GM18907 (cell line): ENCODE measurements at regions not wholly inside any gene's neighbourhood (a gene's known extent, or its start where the extent isn't known, plus 50 kb on each side); places are given as distances from the start of the nearest gene placed in this dataset.

Source experiments
- ATAC-seq: cut with Tn5 transposase; IDR thresholded peaks from one replicate; pipeline ENCODE4 v1.9.1; 2021; ENCODE audit warnings: mild to moderate bottlenecking, moderate library complexity; ENCODE audit not compliant: unreplicated experiment

DNA sequence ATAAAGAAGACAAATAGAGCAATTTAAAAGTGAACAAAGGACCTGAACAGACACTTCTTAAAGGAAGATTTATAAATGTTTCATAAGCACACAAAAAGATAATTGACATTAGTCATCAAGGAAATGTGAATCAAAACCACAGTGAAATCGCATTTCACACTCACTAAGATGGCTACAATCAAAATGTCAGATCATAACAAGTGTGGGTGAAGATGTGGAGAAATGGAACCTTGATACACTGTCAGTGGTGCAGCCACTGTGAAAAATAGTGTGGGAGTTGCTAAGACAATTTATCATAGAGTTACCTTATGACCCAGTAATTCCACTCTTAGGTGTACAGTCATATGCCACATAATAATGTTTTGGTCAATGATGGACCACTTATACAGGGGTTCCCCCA, 54.5 kb upstream of the HTR4 start:
- ATAC-seq, result no peak

DNA sequence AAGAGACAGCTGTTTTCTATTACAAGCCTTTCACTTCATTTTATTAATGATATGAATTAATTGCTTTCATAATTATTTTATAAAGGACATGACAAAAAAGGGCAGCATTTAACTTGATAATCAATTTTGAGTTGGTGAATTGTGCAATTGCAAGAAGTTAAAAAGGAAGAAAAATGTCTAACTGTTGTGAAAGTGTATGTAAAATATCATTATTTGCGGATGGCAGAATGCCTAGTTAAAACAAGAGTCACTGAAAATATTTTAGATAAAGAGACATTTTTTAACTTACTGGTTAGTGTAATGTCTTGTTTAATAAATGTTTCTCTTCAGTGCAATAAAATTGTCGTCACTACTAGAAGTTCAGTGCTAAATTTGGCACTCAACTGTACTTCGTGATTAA, 57.6 kb upstream of the HTR4 start:
- ATAC-seq, result no peak

DNA sequence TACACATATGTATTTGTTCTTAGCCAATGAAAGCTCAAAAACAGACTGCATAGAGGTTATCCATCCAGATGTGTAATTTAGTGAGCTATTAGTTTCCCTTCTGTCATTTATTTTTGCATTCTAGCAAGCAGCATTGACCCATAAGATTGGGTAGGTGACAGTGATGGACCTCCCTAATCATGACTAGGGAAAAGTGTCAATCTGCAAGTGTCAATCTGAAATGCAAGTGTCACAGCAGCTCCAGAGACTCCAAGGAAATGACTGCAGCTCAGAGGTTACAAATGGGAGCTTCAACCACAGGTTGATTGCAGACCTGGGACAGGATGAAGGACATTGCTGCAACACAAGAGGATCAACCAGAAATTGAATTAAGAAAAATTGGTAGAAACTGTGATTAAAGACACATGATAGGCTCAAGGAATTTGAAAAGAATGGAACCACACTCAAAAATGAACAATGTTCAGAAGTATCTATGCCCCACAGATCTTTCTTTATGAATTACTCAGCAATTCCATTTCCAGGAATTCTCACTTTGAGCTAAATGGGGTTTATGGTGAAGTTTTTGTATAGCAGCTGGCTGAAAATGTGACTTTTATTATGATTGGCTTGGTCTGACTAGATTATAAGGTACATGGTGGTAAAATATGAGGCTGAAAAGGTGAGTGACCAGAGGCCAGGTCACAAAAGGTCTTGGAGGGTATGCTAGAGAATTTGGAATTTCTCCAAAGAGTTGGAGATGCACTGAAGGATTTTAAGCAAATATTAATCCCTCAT, 59.6 kb upstream of the HTR4 start:
- no peak for ATAC-seq

DNA sequence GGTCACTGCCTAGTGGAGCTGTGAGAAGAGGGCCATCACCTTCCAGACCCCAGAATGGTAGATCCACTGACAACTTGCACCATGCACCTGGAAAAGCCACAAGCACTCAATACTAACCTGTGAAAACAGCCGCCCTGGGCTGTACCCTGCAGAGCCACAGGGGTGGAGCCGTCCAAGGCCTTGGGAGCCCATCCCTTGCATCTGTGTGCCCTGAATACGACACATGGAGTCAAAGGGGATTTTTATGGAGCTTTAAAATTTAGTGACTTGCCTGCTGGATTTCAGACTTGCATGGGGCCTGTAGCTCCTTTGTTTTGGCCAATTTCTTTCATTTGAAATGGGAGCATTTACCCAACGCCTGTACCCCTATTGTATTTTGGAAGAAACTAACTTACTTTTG, 62.4 kb upstream of the HTR4 start:
- no peak for ATAC-seq

DNA sequence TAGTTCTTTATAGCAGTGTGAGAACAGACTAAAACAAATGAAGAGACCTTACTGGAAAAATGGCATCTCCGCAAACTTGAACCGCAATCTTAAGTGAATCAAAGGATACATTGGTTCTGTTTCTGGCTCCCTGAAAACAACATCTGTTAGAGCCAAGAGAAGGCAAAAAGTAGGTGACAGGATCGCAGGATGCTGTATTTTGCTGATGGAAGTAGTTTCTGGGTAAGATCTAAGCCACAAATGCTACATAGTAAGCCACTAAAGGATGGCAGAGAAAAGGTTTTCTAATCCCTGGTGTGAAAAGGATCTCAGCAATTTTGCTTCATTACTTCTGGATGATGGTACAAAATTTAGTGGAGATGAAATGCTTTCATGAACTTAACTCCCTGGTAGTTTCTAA, 63.3 kb upstream of the HTR4 start:
- no peak for ATAC-seq

DNA sequence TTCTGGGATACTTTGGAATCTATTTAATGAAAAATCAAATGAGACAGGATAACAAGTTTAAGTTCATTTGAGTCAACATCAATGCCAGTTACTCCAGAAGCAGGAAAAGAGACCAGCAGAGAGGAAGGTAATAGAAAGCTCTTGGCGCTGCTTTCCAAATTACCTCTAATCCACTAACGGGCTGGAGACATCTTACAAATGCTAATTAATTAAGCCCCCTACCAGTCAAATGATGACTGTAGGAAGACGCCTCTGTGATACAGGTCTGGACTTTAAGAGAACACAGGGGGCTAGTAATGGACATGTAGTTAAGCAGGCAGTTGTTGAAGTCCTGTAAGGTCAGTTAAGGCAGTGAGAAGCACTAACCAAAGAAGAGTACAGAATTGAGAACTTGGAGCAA, 65.3 kb upstream of the HTR4 start:
- ATAC-seq, result no peak

DNA sequence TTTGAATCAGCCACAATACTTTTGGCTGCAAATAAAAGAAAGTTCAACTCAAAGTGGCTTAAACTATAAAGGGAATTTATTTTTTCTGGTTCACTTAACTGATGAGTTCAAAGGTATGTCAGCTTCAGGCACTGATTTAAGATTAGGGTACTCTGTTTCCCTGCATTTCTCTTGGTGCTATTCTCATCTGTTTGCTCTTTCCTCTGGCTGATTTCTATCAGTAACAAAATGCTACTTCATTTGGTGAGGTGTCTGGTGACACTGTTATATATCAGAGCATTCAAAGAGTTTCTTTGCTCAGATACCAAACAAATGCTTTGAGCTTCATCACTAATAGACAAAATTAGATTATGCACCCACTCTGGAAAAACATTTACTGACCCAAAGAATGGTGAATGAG, 65.9 kb upstream of the HTR4 start:
- no peak for ATAC-seq

DNA sequence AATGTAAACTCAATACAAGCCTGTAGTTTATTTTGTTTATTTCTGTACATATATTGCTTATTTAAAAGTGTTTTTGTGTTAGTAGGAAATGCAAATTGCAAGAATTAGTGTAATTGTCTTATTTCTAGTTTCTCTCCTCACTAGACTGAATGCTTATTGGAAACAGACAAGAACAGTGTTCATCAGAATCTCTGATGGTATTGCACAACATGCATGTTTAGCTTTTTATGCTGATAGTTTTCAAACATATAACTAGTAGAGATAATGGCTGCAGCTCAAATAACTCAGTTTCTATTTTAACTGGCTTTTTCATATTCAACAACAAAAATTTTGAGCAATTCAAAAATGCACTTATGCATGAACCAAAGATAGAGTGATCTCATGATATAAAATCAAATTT, 68.8 kb upstream of the HTR4 start:
- no peak for ATAC-seq

DNA sequence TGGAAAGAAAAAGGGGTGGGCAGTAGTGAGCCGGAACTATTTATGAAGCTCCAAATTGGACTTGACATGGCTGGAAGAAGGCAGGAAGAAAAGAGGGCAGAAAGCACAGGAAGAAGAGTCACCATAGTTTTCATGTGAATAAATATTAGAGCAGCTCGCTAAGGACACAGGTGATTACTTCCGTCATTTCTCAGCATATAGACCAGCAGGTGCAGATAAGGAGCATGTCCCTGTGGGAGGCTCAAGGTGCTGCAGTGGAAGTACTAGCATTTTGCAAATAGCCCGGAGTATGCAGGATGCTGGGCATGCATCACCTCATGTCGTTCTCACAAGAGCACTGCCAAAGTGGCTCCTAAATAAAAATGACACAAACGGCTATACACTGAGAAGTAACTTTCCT, 71.3 kb upstream of the HTR4 start:
- no peak for ATAC-seq

DNA sequence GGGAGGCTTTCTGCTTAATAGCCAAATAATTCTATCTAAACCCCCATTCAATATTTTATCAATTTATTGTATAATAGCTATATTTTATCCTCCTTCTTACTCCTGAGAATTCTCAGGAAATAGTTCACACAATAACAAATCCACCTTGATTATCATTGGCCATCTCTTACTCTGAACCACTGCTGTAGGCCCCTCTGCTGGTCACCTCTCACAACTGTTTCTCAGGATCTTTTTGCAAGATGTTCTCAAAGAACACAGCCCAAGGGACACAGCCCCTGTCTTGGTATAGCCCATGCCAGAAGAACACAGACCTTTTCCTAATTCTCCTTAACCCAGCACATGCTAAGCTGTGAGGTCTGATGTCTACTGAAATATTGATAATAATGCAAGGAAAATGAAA, 74.9 kb upstream of the HTR4 start:
- no peak for ATAC-seq

DNA sequence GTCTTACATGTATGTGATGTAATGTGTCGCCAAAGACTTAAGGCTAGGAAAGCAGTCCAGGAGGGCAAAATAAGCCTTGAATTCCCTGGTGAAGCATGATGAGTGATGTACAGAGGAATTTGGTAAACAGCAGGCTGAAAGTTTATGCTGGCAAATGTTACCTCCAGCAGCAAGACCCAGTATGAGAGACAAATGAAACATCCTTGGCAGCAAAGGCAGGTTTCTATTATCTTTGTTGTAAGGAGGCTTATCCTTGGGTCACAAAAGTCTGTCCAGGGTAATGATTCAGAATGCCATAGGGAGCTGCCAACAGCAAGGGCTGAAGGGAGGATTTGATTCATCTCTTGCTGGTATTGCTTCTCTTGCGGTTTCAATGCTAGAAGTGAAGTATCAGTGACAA, 75.9 kb upstream of the HTR4 start:
- ATAC-seq, result no peak

DNA sequence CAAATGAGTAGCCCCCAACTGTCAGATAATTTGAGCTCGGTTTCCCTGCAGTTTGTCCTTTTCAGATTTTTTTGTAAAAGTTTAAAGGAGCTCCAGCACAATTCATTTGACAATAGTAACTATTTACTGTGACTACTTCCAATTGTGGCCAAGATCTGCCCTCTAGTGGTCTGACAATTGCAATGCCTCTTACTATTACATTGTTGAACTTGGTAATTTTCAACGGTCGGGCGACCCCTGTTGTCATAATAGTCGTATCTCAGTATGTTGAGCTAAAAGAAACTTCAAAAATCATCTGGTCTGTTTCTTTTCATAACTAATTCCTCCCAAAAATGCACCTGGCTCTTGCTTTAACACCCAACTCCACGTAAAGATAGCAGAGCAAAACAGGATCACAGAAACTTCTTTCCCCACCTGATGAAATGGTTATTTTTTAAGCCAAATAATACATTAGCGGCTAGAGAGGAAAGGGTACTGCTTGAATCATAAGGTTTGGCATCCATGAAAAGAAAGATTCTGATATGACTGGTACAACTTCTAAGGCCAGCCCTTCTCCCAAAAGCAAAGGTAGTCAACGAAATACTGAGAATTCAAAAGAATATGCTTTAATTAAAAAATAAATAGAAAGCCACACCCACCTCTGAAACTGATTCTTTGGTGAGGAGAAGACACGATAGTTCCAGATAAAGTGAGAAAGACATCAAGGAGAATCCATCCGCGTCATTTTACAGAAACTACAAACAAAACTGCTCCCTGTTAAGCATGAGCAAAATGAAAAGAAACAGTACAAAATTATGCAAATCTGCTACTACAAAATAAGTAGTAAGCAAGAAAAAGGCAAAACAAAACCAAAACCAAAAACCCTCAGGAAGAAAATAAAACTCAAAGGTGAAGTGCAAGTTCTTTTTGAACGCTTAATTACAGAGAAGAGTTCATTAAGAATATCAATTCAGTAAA, 76.9 kb upstream of the HTR4 start:
- ATAC-seq, result peak; percentile 95

DNA sequence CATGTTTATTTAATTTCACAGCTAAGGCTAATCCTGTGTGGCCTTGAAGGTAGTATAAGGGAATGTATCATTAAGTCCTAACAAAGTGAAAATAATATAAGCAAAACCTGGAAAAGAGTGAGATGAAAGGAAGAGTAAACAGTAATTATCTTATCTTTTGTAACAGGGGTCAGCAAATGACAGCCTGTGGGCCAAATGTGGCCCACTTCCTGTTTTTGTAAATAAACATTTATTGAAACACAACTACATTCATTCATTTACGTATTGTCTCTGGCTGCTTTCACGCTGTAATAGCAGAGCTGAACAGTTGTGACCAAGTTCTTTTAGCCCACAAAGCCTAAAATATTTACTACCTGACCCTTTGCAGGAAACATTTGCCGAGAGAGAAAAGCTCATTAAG, 78.4 kb upstream of the HTR4 start:
- no peak for ATAC-seq

DNA sequence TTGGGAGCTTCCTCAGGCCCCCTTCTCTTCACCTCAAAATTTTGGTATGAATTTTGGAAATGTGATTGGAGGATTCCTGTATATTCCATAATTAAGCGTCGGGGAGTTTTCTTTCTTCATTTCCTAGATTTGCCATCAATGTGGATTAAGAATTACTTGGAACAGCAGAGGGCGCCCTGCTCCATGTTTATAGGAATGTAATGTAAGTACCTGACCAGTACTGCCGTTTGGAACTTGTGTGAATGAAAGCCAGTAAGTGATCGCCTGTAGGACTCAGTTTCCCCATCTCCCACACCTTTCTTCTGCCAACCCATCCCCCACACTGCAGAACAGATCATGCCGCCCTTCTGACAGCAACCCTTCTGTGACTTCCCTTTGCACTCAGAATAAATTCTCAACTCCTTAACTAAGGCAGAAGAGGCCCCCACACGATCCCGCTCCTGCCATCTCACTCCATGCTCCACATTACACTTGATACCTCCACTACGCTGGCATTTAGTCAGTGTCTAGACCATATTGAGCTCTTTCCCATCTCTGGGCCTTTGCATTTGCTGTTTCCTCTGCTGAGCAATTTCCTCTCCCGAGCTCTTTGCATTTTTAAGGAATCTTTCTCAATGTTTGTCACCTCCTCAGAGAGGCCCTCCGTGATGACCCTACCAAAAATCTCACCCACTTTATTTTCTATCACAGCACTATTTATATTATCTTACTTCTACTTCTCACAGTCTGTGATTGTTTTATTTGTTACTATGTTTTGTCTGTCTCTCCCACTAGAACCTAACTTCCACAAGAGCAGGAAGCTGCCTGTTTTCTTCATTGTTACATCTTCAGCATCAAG, 79.5 kb upstream of the HTR4 start:
- peak; percentile 36 for ATAC-seq

DNA sequence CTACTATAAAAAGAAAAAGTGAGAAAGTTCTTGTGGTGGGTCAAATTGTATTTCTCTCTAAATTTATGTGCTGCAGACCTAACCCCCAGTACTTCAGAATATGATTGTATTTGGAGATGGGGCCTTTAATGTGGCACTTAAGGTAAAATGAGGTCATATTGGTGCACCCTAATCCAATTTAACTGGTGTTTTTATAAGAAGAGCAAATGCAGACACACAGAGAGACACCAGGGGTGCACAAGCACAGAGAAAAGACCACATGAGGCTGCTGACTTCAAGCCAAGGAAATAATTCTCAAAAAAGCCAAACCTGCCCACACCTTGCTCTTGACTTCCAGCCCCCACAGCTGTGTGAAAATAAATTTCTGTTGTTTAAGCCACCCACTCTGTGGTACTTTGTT, 80.2 kb upstream of the HTR4 start:
- no peak for ATAC-seq

DNA sequence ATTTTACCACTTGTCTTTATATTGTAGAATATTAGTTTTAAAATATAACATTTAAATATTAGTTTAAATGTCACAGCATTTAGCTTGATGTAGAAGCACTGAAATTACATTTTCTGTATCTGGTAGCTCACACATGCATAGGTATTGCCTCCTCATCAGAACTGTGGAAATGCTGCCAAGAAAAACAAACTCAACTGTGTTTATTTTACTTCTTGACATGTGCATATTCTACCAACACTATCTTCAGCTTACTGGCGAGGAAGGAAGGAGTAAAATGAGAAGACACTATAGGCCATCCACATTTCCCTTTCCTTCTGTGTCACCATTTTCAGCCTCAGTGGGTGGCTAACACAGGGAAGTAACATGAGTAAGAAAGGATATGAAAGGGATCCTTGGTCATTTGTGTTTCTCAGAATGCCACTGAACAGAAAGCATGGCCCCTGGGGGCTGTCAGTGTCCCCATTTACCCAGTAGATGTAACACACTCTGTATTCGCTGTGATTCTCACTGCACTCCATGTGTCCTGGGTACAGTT, 81.0 kb upstream of the HTR4 start:
- ATAC-seq, result no peak

DNA sequence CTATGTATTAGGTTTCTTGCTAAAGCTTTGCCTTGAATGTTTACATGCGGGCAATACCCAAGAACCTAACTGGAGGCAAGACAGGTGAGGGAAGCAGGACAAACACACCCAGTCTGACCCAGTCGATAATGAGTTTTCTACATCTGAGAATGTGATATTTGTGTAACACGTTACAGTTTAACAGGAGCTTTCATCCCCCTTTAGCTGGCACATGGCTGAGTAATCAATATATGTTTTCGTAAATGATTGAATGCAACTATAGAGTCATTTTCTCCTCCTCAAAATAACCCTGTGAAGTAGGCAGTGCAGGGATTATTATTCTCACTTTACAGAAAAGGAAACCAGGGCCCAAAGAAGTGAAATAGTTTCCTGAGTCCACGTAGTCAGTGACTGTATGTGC, 84.7 kb upstream of the HTR4 start:
- ATAC-seq, result no peak

DNA sequence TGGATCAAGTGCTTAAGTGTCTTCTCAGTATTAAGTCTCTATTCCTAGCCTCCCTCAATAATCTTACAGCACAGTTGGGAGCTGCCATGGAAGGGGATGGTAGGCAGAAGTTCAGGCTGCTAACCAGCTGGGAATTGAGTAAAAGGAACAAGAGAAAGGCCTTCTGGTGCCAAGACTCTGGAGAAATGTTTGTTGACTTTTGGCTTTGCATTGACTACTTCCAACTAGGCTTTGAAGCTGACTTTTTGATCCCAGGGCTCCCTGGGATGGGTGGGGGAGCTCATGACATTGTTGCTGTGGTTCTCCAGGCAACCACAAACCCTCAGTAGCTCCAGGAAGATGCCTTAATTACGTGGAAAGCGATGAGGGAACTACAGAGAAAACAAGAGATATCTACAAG, 85.2 kb upstream of the HTR4 start:
- ATAC-seq, result no peak

DNA sequence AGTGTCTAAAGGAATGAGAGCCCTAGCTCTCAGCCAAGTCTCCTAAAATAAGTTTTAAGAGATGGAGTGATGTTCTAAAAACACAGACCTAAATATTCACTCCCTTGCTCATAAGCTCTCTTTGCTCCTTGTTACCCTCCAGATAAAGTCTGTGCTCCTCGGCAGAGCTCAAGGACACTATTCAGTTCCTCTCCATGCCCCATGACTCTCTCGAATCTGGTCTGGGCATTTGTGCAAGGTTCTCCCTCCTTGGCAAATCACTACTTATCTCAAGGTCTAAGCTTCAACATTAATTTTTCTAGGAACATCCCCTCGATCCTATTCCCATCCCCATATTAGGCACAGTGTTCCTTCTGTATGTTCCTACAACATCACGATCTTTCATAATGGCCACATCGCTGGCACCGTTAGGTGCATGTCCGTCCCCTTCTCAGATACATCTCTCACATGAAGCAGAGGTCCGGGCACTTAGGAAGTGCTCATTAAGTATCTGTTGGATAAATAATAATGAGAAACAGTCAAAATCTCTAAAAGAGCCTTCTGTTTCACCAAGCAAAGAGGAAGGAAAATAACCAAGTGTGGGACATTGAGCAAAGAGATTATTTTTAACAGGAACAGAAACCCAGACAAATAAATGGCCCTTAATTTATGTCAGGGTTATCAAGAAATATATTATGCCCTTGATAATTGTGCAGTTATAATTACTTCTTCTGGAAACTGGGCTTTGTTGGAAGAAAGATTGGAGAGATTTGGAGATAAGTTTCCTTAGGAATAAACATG, 85.9 kb upstream of the HTR4 start:
- no peak for ATAC-seq

DNA sequence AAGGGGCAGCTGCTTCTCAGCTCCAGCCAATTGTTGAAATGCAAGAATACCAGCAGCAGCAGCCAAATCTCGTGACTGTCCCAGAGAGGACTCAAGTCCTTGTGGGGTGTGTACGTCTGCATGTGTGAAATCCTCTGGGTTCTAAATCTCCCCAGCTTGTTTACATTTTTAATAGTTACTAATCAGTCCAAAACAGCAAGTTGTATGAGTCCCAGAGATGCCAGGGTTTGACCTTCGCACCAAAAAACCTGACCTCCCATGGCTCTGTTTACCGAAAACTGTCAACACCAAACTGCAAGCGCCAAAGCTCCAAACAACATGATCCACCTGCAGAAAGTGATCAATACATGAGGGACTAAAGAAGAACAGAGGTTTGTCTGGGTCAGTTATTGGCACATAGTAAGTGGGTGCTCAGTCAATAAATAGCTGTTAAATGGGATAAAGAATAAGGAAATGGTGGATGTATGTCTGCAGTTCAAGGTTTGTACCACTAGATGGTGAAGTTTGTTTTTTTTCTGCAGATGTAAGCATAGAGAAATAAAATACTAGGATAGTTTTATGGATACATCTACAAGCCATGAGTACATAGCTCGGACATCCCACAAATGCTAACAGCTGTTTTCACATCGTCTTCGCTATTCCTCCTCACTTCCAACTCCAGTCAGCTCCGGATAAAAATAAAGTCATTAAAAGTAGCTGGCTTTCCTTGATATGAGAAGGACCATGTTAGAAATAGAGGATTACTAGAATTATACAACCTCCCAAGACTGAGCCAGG, 85.3 kb upstream of the ADRB2 start:
- peak; percentile 48 for ATAC-seq
